GM10266 (cell line): ENCODE measurements at regions not wholly inside any gene's neighbourhood (a gene's known extent, or its start where the extent isn't known, plus 50 kb on each side); places are given as distances from the start of the nearest gene placed in this dataset.
"Not testable (repeated sequence)": the region's sequence is repeated elsewhere in the genome, so short reads cannot be mapped to it uniquely, and the experiment has no call there.

ENCODE experiments used
- DNase-seq: peaks from one replicate; pipeline ENCODE4 v3.0.0; 2012; ENCODE audit errors: extremely low spot score
- CTCF ChIP-seq: IDR thresholded peaks from 2 replicates; pipeline ENCODE4 v1.5.1; 2012; ENCODE audit warnings: mild to moderate bottlenecking, low read depth; ENCODE audit not compliant: control insufficient read depth, insufficient read depth; ENCODE audit errors: missing control alignments

GRCh38 chr3:31092748-31093589, 198.5 kb upstream of the GADL1 start:
- no peak for TF ChIP-seq CTCF
- no peak for DNase-seq

DNA sequence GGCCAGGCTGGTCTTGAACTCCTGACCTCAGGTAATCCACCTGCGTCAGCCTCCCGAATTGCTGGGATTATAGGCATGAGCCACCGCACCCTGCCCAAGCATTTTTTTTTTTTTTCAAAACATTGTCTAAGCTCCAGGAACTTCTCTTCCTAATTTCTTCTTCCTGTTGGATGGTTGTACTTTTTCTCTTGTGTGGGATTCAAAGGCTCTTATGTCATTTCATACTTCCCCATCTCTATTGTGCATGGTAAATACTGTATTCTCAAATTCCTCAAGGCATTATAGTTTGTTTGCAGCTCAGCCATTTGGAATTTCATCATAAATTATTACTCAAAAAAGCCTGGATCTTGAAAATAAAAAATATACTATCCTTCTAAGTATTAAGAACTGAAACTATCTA, 199.1 kb upstream of the GADL1 start:
- no peak for TF ChIP-seq CTCF
- no peak for DNase-seq

GRCh38 chr3:31094048-31094447, 199.6 kb upstream of the GADL1 start:
- no peak for TF ChIP-seq CTCF
- no peak for DNase-seq

DNA sequence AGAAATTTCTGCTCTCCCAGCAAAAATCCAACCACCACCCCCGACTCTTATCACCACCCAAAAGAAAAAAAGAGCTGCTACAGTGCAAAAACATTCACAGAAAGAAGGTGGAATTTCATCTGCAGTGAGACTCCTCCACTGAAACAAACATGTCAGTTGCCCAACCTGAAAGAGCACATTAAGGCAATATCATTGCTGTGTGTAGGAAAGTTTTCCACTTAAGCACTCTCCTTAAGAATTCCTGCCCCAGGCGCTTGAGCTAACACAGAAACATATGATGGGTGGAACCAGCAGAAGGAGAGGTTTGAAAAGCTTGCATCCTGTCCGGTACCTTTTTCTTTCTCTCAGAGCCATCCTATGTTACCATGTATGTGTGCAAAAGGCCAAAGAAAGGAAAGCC, 200.8 kb upstream of the GADL1 start:
- no peak for DNase-seq
- no peak for TF ChIP-seq CTCF

GRCh38 chr3:31096661-31097395, 202.4 kb upstream of the GADL1 start:
- no peak for DNase-seq

DNA sequence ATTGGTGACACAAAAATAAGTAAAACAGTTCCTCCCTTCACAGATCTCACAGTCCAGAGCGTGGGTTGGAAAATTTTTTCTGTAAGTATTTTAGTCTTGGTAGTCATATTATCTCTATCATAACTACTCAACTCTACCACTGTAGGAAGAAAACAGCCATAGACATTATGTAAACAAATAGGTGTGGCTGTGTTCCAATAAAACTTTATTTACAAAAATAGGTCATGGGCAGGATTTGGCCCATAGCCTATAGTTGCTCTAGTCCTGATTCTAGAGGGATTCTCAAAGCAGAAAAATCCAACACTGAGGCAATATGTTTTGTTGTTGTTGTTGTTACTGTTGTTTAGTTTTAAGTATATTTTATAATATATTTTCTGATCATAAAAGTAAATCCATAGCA, 206.1 kb upstream of the GADL1 start:
- TF ChIP-seq CTCF, result no peak
- no peak for DNase-seq

More at GRCh38 chr3:31096661-31097395, 202.4 kb upstream of the GADL1 start:
- TF ChIP-seq CTCF, result no peak

GRCh38 chr3:31101285-31101684, 206.8 kb upstream of the GADL1 start:
- not testable (repeated sequence) for DNase-seq
